K562 (cell line): ENCODE measurements at regions not wholly inside any gene's neighbourhood (a gene's known extent, or its start where the extent isn't known, plus 50 kb on each side); places are given as distances from the start of the nearest gene placed in this dataset.

Source experiments
- ATAC-seq: fragments of 200-7000 bp; cut with Tn5 transposase; 3 replicates; pipeline ENCODE4 v1.9.1; 2020; ENCODE audit warnings: moderate library complexity
- BruUV-seq: library from RNA; stranded (reverse); fragments of 400-500 nt; replicated peaks from 2 replicates; lab custom pipeline; 2021; lab: Mats Ljungman, UMichigan
- CTCF ChIA-PET: fragments of 300-600 bp; formaldehyde crosslinking; extraction: SDS; loops from one replicate; lab custom pipeline; 2021; ENCODE audit warnings: low intra/inter-chr PET ratio; lab: Yijun Ruan, JAX
- POLR2A ChIA-PET: fragments of 300-600, 350-650 bp; sonication (Branson Sonifier 250); formaldehyde crosslinking; extraction: SDS; loops from one replicate; lab custom pipeline; 2021; ENCODE audit warnings: antibody characterized with exemption, inconsistent platforms; lab: Yijun Ruan, JAX
- DNase-seq, 4 experiments: peaks; one replicate each; pipeline versions ENCODE4 v3.0.0 to v3.0.0-alpha.2; 2011 to 2018; ENCODE audit warnings: low spot score in 3 of 4, mixed read lengths in 3 of 4; ENCODE audit errors: extremely low read depth in 1 of 4
- FAIRE-seq: peaks from 2 replicates; lab custom pipeline; 2011; peaks lifted over from hg19 to GRCh38; lab: Jason Lieb, UNC
- H2AFZ ChIP-seq: 2 replicates; pipeline ENCODE4 v1.6.0; 2011; ENCODE audit warnings: low read depth, low read length, control low read depth, inconsistent platforms
- H3K27ac ChIP-seq: fragments of 200-600 bp; 3 replicates; pipeline ENCODE4 v1.8.0; 2011; ENCODE audit warnings: low read depth, mild to moderate bottlenecking, control low read depth, inconsistent platforms, low read length, moderate library complexity, mixed read lengths; ENCODE audit errors: extremely low read depth
- H3K27me3 ChIP-seq, 2 experiments: fragments of 300-600 bp in 1 of 2; 2 replicates in 1 of 2; 3 replicates in 1 of 2; pipeline versions ENCODE4 v1.6.0 to v1.8.0; 2011; ENCODE audit warnings: inconsistent platforms in 2 of 2, low read length in 2 of 2, mild to moderate bottlenecking in 1 of 2, mixed read lengths in 1 of 2, moderate library complexity in 1 of 2; ENCODE audit not compliant: control insufficient read depth in 2 of 2, insufficient read depth in 2 of 2
- H3K36me3 ChIP-seq: fragments of 300-600 bp; 3 replicates; pipeline ENCODE4 v1.8.0; 2011; ENCODE audit warnings: mild to moderate bottlenecking, low read length, inconsistent platforms; ENCODE audit not compliant: control insufficient read depth, insufficient read depth
- H3K4me1 ChIP-seq, 2 experiments: fragments of 200-600 bp in 1 of 2; replicated peaks in 1 of 2; 2 replicates in 1 of 2; 3 replicates in 1 of 2; pipeline versions ENCODE4 v1.5.1 to v1.8.0; 2011; ENCODE audit warnings: inconsistent platforms in 2 of 2, low read length in 2 of 2, mild to moderate bottlenecking in 1 of 2, mixed read lengths in 1 of 2, moderate library complexity in 1 of 2; ENCODE audit not compliant: control insufficient read depth in 2 of 2, insufficient read depth in 2 of 2
- H3K4me2 ChIP-seq: 2 replicates; pipeline ENCODE4 v1.6.1; 2011; ENCODE audit warnings: low read length, control low read depth, inconsistent platforms, mixed read lengths; ENCODE audit not compliant: insufficient read depth
- H3K4me3 ChIP-seq: fragments of 200-600 bp; sonication (generic), shearing (Covaris generic); 2 replicates; pipeline ENCODE4 v1.5.1; 2016; ENCODE audit warnings: control low read depth, inconsistent platforms
- H3K79me2 ChIP-seq: fragments of 200-600 bp; 3 replicates; pipeline ENCODE4 v1.8.0; 2011; ENCODE audit warnings: low read length, inconsistent platforms; ENCODE audit not compliant: control insufficient read depth, insufficient read depth
- H3K9ac ChIP-seq, 2 experiments: 2 replicates each; pipeline versions ENCODE4 v1.6.0 to v1.6.1; 2011; ENCODE audit warnings: low read depth in 2 of 2, low read length in 2 of 2, control low read depth in 1 of 2, inconsistent platforms in 1 of 2, mild to moderate bottlenecking in 1 of 2, mixed read lengths in 1 of 2; ENCODE audit not compliant: insufficient read depth in 1 of 2
- H3K9me1 ChIP-seq: one replicate; pipeline ENCODE4 v1.6.0; 2011; ENCODE audit warnings: inconsistent platforms, mild to moderate bottlenecking, low read length, moderate library complexity; ENCODE audit not compliant: control insufficient read depth, insufficient read depth
- H3K9me3 ChIP-seq: replicated peaks from 2 replicates; pipeline ENCODE4 v1.5.1; 2011; ENCODE audit warnings: low read depth, low read length, inconsistent platforms; ENCODE audit not compliant: control insufficient read depth, insufficient read depth
- H4K20me1 ChIP-seq: replicated peaks from 2 replicates; pipeline ENCODE4 v1.6.1; 2011; ENCODE audit warnings: low read length, inconsistent platforms, mixed read lengths; ENCODE audit not compliant: control insufficient read depth, insufficient read depth
- MAFG ChIP-seq: fragments of 450-650 bp; conservative IDR thresholded peaks from 2 replicates; pipeline ENCODE4 v1.6.1; 2016; ENCODE audit warnings: missing genetic modification characterization, missing compliant biosample characterization
- PBX2 ChIP-seq, 2 experiments: IDR thresholded peaks in 1 of 2; conservative IDR thresholded peaks in 1 of 2; 2 replicates each; pipeline ENCODE4 v1.6.1; 2016; ENCODE audit warnings: low read depth in 2 of 2, mild to moderate bottlenecking in 1 of 2, missing compliant biosample characterization in 1 of 2, missing genetic modification characterization in 1 of 2, moderate library complexity in 1 of 2
- SIRT6 ChIP-seq: IDR thresholded peaks from one replicate; pipeline ENCODE4 v1.6.1; 2012; ENCODE audit warnings: low read depth, mild to moderate bottlenecking, control low read depth, inconsistent platforms, low read length, moderate library complexity
- USF1 ChIP-seq: sonication (generic); formaldehyde crosslinking; IDR thresholded peaks from 2 replicates; pipeline ENCODE4 v1.9.0; 2022; ENCODE audit warnings: mild to moderate bottlenecking, missing genetic modification reagents
- WHSC1 ChIP-seq: IDR thresholded peaks from one replicate; pipeline ENCODE4 v1.6.1; 2012; ENCODE audit warnings: low read length, control low read depth, inconsistent platforms
- ZNF263 ChIP-seq: sonication (generic); formaldehyde crosslinking; IDR thresholded peaks from 2 replicates; pipeline ENCODE4 v1.8.0; 2022; ENCODE audit warnings: mild to moderate bottlenecking, missing genetic modification reagents, borderline replicate concordance
- ZNF696 ChIP-seq: fragments of 250-450 bp; sonication (Bioruptor Pico); conservative IDR thresholded peaks from 2 replicates; pipeline ENCODE4 v1.4.0; 2020; ENCODE audit warnings: mild to moderate bottlenecking, moderate library complexity
- WGBS: fragments of 100-300 bp; shearing (Covaris generic); methylation state at CpG from one replicate; pipeline ENCODE4 v1.1.6; 2016; ENCODE audit warnings: low coverage, mixed read lengths; ENCODE audit not compliant: insufficient coverage; ENCODE audit errors: missing lambda C conversion rate; 5-methylcytosine and 5-hydroxymethylcytosine counted together
- in situ Hi-C: fragments of 300-500 bp; cut with MboI; formaldehyde crosslinking; loops from 4 replicates; pipeline ENCODE4 v1.15.0; 2018; ENCODE audit warnings: inconsistent platforms, mixed read lengths
- intact Hi-C: fragments of 100-400 bp; cut with micrococcal nuclease; formaldehyde crosslinking; loops from 2 replicates; pipeline ENCODE4 v1.14.2; 2022
- TF ChIP-seq, protein P1 (sequence below), 2 experiments: fragments of 450-650 bp; IDR thresholded peaks; 2 replicates each; pipeline ENCODE4 v1.6.1; 2016; ENCODE audit warnings: mild to moderate bottlenecking in 2 of 2, borderline replicate concordance in 1 of 2, low read depth in 1 of 2, moderate library complexity in 1 of 2

- TF ChIP-seq, protein P1, sequence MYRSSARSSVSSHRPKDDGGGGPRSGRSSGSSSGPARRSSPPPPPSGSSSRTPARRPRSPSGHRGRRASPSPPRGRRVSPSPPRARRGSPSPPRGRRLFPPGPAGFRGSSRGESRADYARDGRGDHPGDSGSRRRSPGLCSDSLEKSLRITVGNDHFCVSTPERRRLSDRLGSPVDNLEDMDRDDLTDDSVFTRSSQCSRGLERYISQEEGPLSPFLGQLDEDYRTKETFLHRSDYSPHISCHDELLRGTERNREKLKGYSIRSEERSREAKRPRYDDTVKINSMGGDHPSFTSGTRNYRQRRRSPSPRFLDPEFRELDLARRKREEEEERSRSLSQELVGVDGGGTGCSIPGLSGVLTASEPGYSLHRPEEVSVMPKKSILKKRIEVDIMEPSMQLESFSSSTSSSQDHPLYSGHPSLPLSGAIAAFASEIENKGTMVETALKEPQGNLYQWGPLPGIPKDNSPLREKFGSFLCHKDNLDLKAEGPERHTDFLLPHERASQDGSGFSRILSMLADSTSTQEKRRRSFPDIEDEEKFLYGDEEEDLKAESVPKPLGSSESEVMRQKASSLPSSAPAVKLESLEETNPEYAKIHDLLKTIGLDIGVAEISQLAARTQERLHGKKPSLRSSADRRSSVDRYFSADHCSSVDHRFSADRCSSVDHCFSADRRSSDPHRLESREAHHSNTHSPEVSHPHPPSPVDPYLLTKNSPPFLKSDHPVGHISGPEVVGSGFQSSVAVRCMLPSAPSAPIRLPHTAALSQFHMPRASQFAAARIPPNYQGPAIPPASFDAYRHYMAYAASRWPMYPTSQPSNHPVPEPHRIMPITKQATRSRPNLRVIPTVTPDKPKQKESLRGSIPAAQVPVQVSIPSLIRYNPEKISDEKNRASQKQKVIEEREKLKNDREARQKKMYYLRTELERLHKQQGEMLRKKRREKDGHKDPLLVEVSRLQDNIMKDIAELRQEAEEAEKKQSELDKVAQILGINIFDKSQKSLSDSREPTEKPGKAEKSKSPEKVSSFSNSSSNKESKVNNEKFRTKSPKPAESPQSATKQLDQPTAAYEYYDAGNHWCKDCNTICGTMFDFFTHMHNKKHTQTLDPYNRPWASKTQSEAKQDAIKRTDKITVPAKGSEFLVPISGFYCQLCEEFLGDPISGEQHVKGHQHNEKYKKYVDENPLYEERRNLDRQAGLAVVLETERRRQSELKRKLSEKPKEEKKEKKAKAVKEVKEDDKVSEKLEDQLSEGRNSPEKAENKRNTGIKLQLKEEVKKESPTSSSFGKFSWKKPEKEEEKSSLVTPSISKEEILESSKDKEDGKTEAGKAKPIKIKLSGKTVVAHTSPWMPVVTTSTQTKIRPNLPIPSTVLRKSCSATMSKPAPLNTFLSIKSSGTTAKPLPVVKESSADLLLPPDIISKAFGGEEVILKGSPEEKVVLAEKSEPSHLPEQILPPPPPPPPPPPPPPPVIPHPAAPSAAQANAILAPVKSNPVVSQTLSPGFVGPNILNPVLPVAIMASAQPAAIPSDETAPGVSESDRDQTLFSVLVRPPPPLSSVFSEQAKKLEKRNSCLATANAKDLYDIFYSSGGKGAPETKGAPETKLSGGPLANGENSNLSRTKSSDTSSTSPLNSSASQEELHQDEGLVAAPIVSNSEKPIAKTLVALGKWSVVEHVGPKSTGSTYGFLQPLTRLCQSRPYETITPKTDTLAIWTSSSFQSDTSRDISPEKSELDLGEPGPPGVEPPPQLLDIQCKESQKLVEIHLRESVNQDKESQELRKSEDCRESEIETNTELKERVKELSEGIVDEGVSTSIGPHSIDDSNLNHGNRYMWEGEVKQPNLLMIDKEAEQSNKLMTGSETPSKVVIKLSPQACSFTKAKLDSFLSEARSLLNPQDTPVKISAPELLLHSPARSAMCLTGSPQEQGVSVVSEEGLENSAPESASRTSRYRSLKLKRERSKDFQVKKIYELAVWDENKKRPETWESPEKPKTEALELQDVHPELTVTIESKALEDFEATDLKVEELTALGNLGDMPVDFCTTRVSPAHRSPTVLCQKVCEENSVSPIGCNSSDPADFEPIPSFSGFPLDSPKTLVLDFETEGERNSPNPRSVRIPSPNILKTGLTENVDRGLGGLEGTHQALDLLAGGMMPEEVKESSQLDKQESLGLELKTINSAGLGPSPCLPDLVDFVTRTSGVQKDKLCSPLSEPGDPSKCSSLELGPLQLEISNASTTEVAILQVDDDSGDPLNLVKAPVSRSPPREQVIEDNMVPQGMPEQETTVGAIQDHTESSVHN (IDR thresholded peaks at IDR 0.05; ENCODE audit: borderline replicate concordance in 1 of 2, low read depth in 1 of 2) = no peak
These were observed 97.1 kb downstream of the ARF6 start (continued) for GRCh38 chr14:49989966-49990365.

- FAIRE-seq (peak; percentile 57), ATAC-seq (peak; percentile 54), DNase-seq (peak in 2 of 4 experiments; percentile 20 to 25)
- H3K4me2 ChIP-seq = no peak overlapping the region
- intact Hi-C loops (no loop called here), in situ Hi-C loops (no loop called here)
- H2AFZ ChIP-seq = peak overlapping the region; percentile 69; the same call in 1 of the 2 replicates
- POLR2A ChIA-PET = interaction anchor here (0.7 to 1.3 kb wide), 6 partner anchors 9 to 290 kb away, joined by 3 to 5 read pairs (median 4); no protein-coding TSS in a partner anchor
- 29% methylated on average over 4 of the region's 4 CpGs for WGBS
- H3K9ac ChIP-seq = no peak overlapping the region
- H3K79me2 ChIP-seq = no peaks in the 10 kb centered on the region
- no peaks in the 10 kb centered on the region for H3K9me3 ChIP-seq
- no peaks in the 10 kb centered on the region for H3K36me3 ChIP-seq
- H3K4me1 ChIP-seq = peaks cover 0 to 5% of the 10 kb centered on the region in 2 experiments; a peak in 3 of 5 replicates
- H3K27me3 ChIP-seq = no peaks in the 10 kb centered on the region
- H3K27ac ChIP-seq = no peak overlapping the region
- BruUV-seq = no TSS peak
- no peak overlapping the region for H3K4me3 ChIP-seq
- H4K20me1 ChIP-seq = no peaks in the 10 kb centered on the region
- no peaks in the 10 kb centered on the region for H3K9me1 ChIP-seq
- CTCF ChIA-PET = no interaction called here
- TF ChIP-seq USF1 (CRISPR knock-in tag) (peak; percentile 79), WHSC1 (no peak), MAFG (no peak), SIRT6 (no peak), PBX2 (CRISPR knock-in tag; IDR thresholded peaks at IDR 0.05; ENCODE audit: low read depth) (no peak), PBX2 (tag; conservative IDR thresholded peaks at IDR 0.05; ENCODE audit: low read depth) (peak; percentile 23; the same call in 1 of the 2 replicates), ZNF263 (CRISPR knock-in tag) (no peak), ZNF696 (CRISPR knock-in tag) (no peak)
These were observed 98.6 kb downstream of the ARF6 start for GRCh38 chr14:49991491-49991890.
